ENCODE measurements at regions not wholly inside any gene's neighbourhood (a gene's known extent, or its start where the extent isn't known, plus 50 kb on each side); places are given as distances from the start of the nearest gene placed in this dataset.
"Not testable (repeated sequence)": the region's sequence is repeated elsewhere in the genome, so short reads cannot be mapped to it uniquely, and the experiment has no call there.

DNA sequence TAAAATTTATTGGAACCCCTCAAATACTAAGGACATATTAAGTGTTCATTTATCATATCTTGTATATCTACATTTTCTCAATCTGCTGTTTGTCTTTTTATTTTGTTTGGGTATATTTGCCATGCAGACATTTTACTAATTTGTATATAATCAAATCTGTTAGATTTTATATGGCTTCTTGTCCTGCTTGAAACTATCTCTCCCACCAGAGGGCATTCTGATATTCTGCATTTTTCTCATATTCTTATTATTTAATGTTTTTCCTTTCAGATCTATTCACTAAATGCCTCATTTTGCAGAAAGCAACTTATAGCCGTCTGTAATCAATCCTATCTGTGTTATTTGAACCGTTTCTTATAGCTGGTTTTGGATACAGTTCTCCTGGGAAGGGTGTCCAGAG lies 745.5 kb downstream of the LRRIQ3 start:
- FAIRE-seq, result no peak

DNA sequence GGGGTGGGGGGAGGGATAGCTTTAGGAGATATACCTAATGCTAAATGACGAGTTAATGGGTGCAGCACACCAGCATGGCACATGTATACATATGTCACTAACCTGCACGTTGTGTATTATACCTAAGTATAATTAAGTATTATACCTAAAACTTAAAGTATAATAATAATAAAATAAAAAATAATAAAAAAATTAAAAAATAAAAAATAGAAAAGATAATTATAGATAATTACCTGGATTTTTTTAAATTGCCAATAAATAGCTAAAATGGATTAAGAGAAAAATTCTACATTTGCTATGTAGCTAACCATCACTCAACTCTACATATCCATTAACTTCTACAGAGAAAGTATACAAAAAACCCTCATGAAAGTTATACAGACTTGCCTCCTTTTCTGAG lies 747.3 kb downstream of the LRRIQ3 start:
- not testable (repeated sequence) for FAIRE-seq

DNA sequence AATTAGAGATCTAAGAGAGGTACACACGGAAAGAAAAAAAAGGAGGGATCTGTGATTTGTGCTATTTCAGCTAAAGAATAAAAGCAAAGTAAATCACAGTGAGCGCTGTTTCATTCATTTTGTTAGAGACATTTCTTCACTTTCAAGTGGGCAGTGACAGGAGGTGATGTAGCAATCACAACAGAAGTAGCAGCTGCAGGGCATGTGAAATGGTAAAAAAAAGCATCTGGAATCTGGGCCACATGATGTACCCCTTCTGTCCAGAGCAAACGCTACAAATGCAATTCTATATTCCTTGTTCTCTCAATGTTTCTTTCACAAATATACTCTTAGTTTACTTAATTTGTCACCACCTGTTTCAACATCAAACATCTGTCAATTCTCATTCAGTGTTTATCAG lies 786.5 kb downstream of the LRRIQ3 start:
- no peak for FAIRE-seq

DNA sequence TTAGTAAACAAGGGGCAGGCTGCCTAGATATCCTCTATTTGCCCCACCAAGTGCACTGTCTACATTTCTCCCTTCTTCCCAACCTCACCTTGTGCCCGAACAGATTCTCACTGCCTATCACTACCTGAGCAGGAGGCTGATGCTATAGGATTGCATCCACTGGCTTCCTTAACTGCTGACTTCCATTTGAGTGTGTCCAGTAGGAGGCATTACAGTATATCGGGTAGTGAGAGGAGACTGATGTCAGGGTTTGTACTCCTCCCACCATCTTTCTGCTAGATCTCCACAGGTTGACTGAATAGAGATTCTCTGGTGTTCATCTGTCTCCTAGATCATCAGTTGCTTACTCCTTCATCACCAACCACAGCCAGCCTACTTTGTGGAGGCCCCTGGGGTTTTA lies 796.3 kb downstream of the LRRIQ3 start:
- FAIRE-seq, result no peak

DNA sequence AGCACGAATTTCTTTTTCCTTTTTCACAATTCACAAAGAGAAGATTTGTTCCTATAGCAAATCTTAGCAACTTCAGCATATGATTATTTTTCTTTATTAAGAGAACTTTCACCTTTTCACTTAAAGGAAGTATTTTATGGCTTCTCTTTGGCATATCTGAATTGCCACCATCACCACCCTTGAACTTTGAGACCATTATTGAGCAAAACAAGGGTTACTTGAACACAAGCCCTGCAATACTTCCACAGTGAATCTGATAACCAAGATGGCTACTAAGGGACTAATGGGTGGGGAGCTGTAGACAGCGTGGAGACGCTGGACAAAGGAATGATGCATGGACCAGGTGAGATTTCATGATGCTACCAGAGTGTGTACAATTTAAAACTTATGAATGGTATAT lies 815.0 kb downstream of the LRRIQ3 start:
- no peak for FAIRE-seq

DNA sequence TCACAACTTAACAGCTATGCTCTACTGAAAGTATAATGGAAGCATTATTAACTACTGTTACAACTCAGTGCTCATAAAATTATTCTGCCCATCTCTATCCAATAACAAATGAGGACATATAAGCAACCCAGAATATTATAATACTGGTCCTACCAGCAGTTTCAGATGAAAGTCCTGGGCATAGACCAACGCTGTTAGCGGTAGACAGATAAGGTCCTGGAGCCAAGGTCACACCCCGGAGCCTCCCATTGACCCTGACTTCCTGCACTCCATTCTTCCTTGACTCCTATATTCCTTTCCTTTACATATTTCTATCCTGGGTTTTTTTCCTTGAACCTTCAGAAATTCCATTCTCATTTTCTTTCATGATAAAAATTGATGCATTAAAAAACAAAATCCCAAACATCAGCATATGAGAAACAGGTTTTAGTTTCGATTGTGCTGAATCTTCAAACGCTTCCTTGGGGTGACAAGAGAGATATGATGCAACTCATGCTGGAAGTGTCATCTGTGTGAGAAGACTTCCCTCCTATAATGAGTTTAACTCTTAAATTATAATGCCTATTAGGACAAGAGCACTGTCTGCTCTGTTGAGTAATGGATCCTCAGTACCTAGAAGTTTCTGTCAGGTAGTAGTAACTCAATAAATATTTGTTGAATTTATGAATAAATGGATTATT lies 831.1 kb downstream of the LRRIQ3 start:
- FAIRE-seq, result no peak

DNA sequence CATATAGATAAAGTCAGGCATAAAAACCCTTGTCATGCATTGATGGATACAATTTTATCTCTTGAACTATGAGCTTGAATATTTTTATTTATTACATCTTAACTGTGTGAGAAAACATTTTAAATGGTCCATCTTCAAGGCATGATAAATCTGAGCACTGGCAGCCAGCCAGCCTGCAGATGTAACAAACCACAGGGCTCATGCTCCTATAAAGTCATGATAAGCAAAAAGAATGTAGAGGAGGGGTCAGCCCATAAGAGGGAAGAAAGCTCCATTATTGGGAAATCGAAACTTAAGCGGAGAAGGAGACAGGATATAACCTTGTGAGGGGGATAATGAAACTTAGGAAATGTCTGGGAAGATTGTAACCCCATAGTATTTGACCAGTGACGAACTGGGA lies 839.0 kb downstream of the LRRIQ3 start:
- no peak for FAIRE-seq

DNA sequence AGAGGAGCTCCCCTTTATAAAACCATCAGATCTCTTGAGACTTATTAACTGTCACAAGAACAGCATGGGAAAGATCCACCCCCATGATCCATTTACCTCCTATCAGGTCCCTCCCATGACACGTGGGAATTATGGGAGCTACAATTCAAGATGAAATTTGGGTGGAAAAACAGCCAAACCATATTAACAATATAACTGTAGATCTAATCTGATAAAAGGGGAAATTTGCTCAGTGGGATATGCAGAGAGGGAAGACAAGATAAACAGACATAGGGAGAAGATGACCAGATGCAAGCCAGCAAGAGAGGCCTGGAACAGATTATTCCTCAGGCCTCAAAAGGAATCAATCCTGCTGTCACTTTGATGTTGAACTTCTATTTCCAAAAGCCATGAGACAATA lies 841.5 kb downstream of the LRRIQ3 start:
- no peak for FAIRE-seq

DNA sequence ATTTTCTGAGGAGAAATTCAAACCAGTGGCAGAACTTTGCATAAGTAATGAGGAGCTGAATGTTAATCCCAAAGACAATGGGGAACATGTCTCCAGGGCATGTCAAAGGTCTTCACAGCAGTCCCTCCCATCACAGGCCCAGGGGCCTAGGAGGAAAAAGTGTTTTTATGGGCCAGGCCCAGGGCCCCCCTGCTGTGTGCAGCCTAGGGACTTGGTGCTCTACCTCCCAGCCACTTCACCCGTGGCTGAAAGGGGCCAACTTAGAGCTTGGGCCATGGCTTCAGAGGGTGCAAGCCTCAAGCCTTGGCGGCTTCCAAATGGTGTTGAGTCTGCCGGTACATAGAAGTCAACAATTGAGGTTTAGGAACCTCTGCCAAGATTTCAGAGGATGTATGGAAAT lies 854.0 kb downstream of the LRRIQ3 start:
- no peak for FAIRE-seq

DNA sequence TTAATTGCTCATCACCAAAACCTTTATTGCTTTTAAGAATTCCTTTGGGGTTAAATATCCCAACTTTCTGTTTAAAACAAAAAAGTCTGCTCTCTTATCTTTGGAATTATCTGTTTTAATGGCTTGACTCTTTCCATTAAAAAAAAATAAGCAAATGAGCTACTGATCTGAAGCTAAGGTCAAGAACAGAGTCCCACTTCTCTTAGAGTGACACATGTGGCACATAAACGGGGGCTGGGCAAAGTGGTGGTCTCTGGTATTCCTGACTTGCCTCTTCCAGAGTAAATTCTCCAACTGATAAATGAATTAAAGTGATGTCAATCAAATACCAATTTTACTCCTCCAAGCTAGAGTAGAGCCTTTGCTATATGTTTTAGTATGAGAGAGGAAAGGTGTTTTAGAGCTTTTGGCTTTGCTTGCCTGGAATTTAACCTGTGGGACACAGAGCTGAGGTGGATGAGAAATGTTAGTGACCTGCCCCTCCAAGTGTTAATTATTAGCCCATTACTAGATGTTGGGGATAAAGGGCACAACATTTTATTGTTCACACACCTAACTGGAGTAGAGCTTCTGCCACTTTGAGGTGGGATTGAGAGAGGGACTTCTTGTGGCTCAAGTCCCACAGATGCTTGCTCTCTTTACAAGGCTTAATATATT lies 864.0 kb downstream of the LRRIQ3 start:
- no peak for FAIRE-seq

DNA sequence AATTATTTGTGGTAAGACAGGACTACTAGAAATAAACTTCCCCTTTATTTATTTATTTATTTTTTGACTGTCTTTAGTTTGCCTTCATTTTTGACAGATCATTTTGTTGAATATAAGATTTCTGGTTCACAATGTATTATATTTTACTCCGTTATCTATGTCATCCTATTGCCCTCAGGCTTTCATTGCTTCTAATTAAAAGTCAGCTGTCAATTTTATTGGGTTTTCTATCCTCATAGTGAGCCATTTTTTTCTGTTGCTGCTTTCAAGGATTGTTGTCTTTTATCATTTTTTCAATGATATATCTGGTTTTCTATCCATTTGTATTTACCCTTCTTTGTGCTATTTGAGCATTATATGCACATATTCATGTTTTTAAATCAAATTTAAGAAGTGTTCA lies 866.2 kb downstream of the LRRIQ3 start:
- no peak for FAIRE-seq

DNA sequence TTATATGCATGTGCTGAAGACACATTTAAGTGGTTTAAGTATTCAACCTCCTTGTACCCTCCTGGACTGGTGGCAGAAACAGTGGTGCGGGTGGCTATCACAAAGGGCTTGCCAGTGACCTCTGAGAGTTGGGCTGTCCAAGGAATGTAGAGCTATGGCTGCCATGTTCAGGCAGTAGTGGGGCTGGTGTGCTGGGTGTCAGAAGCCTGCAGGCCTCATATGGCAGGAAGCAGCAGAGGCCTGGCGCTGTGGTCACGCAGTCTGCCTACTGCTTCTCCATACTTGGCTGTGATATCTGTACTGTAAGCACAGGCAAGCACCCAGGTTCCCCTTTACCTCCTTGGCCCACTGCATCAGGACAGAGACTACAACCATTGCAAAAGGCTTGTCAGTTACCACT lies 870.0 kb downstream of the LRRIQ3 start:
- no peak for FAIRE-seq

DNA sequence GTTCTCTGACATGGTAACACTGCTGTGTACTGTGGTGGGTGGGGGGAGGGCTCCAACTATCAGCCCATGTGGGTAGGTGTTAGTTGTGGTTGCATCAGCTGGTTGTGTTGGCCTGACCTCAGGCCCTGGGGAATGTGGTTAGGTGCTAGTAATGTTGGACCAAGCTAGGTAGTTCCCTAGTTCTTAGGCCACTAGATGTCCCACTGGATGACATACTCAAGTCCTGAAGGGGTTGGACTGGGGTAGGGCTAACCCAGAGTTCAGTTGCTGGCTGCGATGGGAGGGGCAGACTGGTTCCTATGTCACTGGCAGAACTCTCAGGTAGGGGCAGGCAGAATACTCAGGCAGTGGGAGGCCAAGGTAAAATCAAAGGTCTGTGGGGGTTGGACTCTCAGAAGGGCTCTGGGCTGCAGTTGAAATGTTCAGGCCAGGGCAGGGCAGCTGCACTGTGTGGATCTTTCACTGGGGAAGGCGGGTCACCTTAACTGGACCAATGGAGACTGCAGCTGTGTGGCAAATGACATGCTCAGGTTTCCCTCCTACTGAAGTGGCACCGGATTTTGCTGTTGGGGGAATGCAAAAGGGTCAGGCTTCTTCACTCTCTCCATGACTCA lies 870.7 kb downstream of the LRRIQ3 start:
- FAIRE-seq, result no peak

DNA sequence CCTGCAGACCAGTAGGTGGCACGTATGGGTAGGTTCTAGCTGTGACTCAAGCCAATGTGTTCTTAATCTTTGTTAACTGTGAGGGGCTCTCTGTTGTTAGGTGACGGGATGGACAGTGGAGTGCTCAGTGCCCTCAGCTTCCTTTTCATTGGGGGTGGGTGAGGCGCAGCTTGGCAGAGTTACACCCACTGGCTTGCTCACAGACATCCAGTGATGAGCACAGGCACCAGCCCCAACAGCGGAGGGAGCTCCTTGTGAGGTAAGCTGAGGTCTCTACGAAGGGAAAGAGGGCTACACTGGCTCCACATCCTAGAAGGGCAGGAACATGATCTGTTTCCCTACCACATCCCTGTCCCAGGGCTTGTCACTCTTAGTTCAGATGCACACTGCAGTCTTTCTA lies 871.3 kb downstream of the LRRIQ3 start:
- no peak for FAIRE-seq

DNA sequence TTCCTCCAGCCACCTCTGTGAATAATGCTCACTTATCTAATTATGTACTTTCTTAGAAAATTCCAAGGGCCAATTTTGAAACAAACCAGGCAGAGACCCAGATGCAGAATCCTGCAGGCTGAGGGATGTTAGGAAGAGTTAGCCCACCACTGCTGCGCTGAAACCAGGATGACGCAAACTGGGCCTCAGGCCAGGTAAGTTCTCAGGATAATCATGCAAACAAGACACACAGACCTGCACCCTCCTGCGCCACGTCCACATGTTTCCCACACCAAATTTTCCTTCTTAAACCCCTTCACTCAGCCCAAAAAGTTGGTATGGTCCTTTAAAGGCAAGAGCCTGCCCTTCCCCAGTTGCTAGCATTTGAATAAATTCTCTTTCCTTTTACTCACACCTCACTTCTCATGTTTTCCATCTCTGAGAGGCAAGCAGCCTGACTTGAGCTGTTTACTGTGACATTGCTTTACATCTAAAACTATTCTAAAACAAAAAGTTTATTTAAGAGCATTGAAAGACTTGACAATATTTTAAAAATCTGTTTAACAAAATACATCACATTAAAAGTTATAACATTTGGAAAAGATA lies 887.1 kb downstream of the LRRIQ3 start:
- no peak for FAIRE-seq

DNA sequence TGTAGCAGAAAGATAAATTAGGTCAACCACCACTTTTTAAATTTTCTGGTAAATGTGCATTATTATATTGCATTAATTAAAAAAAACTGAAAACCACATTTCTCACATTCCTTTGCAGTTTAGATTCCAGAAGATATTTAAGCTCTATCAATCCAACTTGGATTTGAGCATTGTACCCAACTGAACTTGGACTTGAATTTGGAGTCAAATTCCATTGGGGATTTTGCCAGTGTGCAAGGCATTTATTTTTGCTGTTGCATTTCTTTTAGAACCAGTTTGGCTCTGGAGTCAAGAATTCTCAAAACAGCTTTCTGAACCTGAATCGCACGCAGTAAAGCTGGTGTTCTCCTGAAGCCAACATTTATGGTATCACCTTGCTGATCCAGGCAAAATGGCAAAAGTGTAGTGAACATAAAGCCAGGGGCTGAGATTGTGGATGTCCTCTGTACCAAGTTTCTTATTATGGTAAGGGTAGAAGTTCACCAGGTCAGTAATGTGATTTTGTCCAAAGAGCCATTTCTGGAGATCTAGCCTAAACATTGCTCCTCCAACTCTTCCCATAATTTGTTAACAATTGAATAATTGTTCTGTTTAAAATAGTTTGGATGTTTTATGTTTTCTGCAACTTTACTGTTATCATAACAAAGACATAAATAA lies 890.9 kb downstream of the LRRIQ3 start:
- FAIRE-seq, result no peak

DNA sequence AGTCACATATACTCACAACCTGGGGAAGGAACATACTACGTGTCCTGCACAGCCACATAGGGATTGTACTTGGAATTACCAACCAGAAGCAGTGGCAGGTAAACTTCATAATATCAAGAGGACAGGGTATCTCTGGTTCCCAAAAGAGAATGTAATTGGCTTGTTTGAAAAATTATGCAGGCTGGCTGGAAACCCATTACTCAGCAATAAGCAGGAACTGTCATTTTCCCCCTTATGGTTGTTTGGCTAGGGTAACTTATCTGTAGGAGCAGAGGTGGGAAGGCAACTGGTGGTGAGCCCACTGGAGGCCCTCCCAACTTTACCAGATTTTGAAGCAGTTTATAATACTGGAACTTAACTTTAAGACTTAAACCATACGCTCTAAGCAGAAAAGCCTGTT lies 924.1 kb downstream of the LRRIQ3 start:
- FAIRE-seq, result no peak

DNA sequence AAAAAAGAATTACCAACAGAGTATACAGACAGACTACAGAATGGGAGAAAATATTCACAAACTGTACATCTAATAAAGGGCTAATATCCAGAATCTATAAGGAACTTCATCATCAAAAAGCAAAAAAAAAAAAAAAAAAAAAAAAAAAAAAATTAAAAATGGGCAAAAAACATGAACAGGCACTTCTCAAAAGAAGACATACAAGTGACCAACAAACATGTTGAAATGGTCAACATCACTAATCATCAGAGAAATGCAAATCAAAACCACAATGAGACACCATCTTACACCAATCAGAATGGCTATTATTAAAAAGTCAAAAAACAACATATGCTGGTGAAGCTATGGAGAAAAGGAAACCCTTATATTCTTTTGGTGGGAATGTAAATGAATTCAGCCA lies 952.8 kb downstream of the LRRIQ3 start:
- not testable (repeated sequence) for FAIRE-seq

DNA sequence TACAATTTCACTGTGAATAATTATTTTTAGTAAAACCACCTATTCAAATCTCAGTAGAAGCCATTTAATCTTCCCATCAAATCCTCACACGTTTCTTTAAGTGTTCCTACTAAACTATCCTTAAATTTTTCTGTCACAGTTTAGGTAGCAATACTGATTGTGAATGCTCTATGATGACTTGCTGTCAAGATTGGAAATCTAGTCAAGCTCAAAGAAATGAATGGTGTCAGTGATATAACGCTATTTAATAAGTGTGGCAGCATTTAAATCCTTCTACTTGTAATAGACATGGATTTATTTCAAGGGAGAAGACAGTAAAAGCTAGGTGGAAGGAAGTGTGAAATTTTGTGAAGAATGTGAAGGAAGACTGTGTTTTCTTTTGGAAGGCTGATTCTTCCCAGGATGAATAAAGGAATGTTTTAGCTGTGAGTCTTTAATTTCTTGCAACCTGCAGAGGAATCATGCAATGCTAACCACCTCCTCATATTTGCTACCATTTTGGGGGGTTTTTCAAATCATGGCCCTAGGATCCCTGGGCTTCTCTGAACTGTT lies 936.7 kb upstream of the NEGR1 start:
- no peak for FAIRE-seq

DNA sequence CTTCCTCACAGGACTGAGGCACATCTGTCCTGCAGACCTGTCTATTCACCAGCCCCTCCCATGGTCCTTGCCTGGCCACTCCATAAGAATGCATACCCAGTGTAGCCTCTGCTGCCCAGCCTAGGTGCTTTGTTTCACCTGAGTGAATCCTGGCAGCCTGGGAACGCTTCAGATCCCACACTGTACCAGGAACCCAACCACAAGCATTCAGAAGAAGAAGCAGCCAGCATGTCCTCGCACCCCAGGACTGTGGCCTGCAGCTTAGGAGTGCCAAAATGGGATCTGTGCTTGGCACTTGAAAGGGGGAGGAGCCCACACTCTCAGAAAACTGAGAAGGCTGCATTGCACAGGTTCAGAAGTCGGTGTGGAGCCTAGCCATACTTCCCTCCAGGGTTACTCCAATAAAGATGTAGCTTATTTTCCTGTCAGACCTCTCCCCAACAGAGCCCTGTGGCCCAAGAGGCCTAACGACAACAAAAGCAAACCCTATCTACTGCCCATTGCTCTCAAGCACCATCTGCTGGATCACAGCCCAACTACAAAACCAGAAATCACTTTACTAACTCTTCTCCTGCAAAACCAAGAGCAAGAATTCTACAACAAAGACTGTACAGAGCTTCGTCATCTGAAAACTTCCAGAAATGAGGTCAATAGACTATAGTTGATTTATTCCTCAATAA lies 923.1 kb upstream of the NEGR1 start:
- no peak for FAIRE-seq

DNA sequence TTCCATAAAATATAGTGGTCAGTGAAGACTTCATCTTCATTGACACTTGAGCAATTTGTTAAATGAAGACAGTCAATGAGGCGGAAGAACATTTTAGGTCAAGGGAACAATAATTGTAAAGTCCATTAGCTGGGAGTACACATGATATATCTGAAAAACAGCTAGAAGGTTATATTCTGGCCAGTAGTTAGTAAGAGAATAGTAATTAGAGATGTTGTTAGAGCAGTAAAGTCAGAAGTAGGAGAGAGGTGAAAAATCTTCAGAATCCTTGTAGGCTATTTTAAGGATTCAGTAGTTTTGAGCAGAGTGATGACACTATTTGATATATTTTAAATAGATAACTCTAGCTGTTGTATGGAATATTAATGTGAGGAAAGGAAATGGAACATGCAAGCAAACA lies 915.6 kb upstream of the NEGR1 start:
- no peak for FAIRE-seq

DNA sequence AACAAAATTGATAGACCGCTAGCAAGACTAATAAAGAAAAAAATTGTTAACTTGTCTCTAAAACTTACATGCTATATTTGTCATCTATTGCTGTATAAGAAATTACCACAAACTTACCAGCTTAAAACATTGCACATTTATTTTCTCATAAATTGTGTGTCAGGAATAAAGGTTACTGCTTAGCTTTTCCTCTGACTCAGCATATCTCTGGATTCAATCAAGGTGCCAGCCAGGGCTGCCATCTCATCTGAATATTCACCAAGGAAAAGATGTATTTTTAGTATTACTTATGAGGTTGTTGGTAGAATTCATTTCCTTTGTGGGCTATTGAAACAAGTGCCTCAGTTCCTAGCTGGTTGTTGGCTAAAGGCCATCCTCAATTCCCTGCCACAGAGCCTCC lies 912.6 kb upstream of the NEGR1 start:
- FAIRE-seq, result no peak

DNA sequence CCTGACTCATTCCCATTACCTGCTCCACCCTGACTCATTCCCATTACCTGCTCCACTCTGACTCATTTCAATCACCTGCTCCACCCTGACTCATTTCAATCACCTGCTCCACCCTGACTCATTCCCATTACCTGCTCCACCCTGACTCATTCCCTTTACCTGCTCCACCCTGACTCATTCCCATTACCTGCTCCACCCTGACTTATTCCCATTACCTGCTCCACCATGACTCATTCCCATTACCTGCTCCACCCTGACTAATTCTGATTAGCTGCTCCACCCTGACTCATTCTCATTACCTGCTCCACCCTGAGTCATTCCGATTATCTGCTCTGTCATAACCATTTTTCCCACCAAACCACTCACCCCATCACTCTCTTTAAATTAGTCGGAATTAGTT lies 901.2 kb upstream of the NEGR1 start:
- not testable (repeated sequence) for FAIRE-seq

Data from G401.6 (cell line).